ENCODE measurements at regions not wholly inside any gene's neighbourhood (a gene's known extent, or its start where the extent isn't known, plus 50 kb on each side); places are given as distances from the start of the nearest gene placed in this dataset.
"Not testable (repeated sequence)": the region's sequence is repeated elsewhere in the genome, so short reads cannot be mapped to it uniquely, and the experiment has no call there.

GRCh38 chr1:58950897-58951296 lies 167.1 kb upstream of the JUN start:
- intact Hi-C loops (cut with micrococcal nuclease): no loop called here
- H3K9me3 Mint-ChIP-seq: peaks cover 12% of the 10 kb centered on the region
- H3K4me1 Mint-ChIP-seq (ENCODE audit: low read depth): peaks cover 53% of the 10 kb centered on the region
- H3K27me3 Mint-ChIP-seq: peaks cover 2% of the 10 kb centered on the region
- no peak overlapping the region for H3K27ac Mint-ChIP-seq
- H3K4me3 Mint-ChIP-seq: no peak overlapping the region
- H3K36me3 Mint-ChIP-seq (ENCODE audit: low read depth): no peaks in the 10 kb centered on the region

GRCh38 chr1:58953951-58954350 lies 170.1 kb upstream of the JUN start:
- H3K36me3 Mint-ChIP-seq (ENCODE audit: low read depth); H3K9me3 Mint-ChIP-seq; H3K4me3 Mint-ChIP-seq; intact Hi-C loops (cut with micrococcal nuclease); H3K27me3 Mint-ChIP-seq: not testable (repeated sequence)
- Mint-ChIP-seq H3K4me1 (ENCODE audit: low read depth) (peaks cover 41% of the 10 kb centered on the region), H3K27ac (peak overlapping the region; percentile 45)

- intact Hi-C loops (cut with micrococcal nuclease); H3K36me3 Mint-ChIP-seq (ENCODE audit: low read depth); H3K4me3 Mint-ChIP-seq; H3K27ac Mint-ChIP-seq; H3K27me3 Mint-ChIP-seq; H3K9me3 Mint-ChIP-seq: not testable (repeated sequence)
- peaks cover 50% of the 10 kb centered on the region for H3K4me1 Mint-ChIP-seq (ENCODE audit: low read depth)
Measured at GRCh38 chr1:58963287-58963686, 179.4 kb upstream of the JUN start.

DNA sequence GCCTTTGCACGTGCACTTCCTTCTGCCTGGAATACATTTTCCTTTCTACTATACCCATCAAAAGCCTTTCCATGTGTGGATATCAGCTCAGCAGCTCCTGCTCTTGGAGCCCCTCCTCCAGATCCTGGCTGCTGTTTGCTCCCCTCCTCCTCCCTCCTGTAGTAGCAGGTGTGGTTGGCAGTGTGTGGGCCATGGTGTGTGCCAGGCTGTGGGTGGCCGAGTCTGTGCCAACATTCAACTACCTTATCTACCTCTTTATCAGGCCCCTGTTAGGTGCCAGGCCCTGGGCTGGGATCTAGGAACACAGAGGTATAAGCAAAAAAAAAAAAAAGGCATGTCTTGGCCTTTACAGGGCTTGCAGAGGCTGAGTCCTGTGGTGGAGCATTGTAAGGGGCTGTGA lies 180.6 kb upstream of the JUN start:
- Mint-ChIP-seq H3K9me3 (no peaks in the 10 kb centered on the region), H3K27ac (peak overlapping the region; percentile 20)
- intact Hi-C loops (cut with micrococcal nuclease): no loop called here

GRCh38 chr1:58964880-58965279 lies 181.0 kb upstream of the JUN start:
- Mint-ChIP-seq H3K36me3 (ENCODE audit: low read depth) (no peaks in the 10 kb centered on the region), H3K9me3 (no peaks in the 10 kb centered on the region), H3K4me1 (ENCODE audit: low read depth) (peaks cover 53% of the 10 kb centered on the region), H3K4me3 (no peak overlapping the region), H3K27ac (no peak overlapping the region), H3K27me3 (no peaks in the 10 kb centered on the region)
- intact Hi-C loops (cut with micrococcal nuclease): no loop called here

More for the DNA sequence above, 180.6 kb upstream of the JUN start:
- Mint-ChIP-seq H3K4me3 (no peak overlapping the region), H3K27me3 (no peaks in the 10 kb centered on the region), H3K4me1 (ENCODE audit: low read depth) (peaks cover 53% of the 10 kb centered on the region), H3K36me3 (ENCODE audit: low read depth) (no peaks in the 10 kb centered on the region)

DNA sequence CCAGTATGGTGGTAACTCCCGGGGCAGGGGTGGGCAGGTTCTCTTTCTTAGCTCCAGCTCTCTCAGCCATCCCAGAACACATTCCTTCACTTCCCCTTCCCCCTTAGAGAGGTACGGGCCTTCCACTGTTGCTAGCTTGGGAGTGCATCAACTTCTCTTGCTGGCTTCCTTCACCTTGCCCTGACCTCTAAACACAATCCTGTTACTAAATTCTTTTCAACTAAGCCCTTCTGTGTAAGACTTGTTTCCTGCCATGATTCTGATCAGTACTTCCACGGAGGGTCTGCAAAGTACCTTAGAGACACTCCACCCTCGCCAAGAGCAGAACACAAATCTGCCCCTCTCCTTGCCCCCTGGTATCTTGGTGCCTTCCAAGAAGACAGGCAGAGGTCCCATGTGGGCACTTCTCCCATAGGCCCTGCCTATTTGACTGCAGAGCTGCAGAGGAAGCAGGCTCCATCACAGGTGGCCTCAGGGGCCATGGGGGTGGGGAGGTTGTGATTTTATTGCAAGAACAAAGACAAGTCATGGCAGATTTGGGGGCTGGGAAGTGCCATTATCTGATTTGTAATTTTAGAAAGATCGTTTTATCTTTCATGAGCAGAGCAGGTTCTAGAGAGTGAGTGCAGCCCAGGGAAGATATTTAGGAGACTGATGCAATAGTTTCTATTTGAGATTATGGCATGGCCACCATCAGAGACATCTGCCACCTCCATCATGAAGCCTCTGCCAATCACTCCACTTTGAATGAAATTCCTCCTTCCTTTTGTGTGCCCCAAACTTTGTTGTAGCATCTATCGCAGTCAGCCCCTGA lies 182.5 kb upstream of the JUN start:
- H3K27me3 Mint-ChIP-seq: no peaks in the 10 kb centered on the region
- H3K4me3 Mint-ChIP-seq: no peak overlapping the region
- peaks cover 46% of the 10 kb centered on the region for H3K4me1 Mint-ChIP-seq (ENCODE audit: low read depth)
- intact Hi-C loops (cut with micrococcal nuclease): no loop called here
- no peaks in the 10 kb centered on the region for H3K36me3 Mint-ChIP-seq (ENCODE audit: low read depth)
- peak overlapping the region; percentile 39 for H3K27ac Mint-ChIP-seq
- H3K9me3 Mint-ChIP-seq: no peaks in the 10 kb centered on the region

- peaks cover 50% of the 10 kb centered on the region for H3K4me1 Mint-ChIP-seq (ENCODE audit: low read depth)
- peaks cover 5% of the 10 kb centered on the region for H3K27me3 Mint-ChIP-seq
- H3K4me3 Mint-ChIP-seq: no peak overlapping the region
- H3K9me3 Mint-ChIP-seq: no peaks in the 10 kb centered on the region
- intact Hi-C loops (cut with micrococcal nuclease): no loop called here
- no peak overlapping the region for H3K27ac Mint-ChIP-seq
- no peaks in the 10 kb centered on the region for H3K36me3 Mint-ChIP-seq (ENCODE audit: low read depth)
Measured at GRCh38 chr1:58966917-58967740, 183.3 kb upstream of the JUN start.

- Mint-ChIP-seq H3K36me3 (ENCODE audit: low read depth) (no peaks in the 10 kb centered on the region), H3K9me3 (no peaks in the 10 kb centered on the region), H3K4me3 (no peak overlapping the region), H3K27ac (peak overlapping the region; percentile 54), H3K27me3 (peaks cover 5% of the 10 kb centered on the region), H3K4me1 (ENCODE audit: low read depth) (peaks cover 60% of the 10 kb centered on the region)
- intact Hi-C loops (cut with micrococcal nuclease): no loop called here
Measured at GRCh38 chr1:58968360-58968952, 184.6 kb upstream of the JUN start.

- H3K9me3 Mint-ChIP-seq; H3K27ac Mint-ChIP-seq; intact Hi-C loops (cut with micrococcal nuclease): not testable (repeated sequence)
Measured at GRCh38 chr1:58969176-58969575, 185.3 kb upstream of the JUN start.

GRCh38 chr1:58971629-58972140 lies 187.8 kb upstream of the JUN start:
- Mint-ChIP-seq H3K4me3 (no peak overlapping the region), H3K9me3 (no peaks in the 10 kb centered on the region), H3K27ac (no peak overlapping the region)

More at GRCh38 chr1:58969176-58969575, 185.3 kb upstream of the JUN start:
- H3K27me3 Mint-ChIP-seq; H3K4me3 Mint-ChIP-seq; H3K36me3 Mint-ChIP-seq (ENCODE audit: low read depth): not testable (repeated sequence)
- peaks cover 61% of the 10 kb centered on the region for H3K4me1 Mint-ChIP-seq (ENCODE audit: low read depth)

DNA sequence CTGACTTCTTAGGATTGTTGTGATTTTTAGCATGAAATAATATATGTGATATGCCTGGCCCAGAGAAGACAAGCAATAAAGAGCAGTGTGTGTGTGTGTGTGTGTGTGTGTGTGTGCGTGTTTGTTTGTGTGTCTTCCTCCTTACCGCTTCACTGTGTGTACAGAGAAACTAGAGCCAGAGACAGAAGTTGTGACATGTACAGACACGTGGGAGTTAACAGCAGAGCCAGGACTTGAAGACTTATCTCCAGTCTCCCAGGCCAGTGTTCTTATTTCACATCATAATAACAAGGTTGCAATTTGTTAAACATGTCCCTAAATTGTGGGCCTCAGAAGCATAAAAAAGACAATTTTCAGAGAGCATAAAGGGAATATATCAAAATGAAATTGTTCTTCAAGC lies 192.0 kb upstream of the JUN start:
- intact Hi-C loops (cut with micrococcal nuclease): loop anchor here (5.0 to 10.0 kb wide), 2 partner anchors 36 to 51 kb away; no protein-coding TSS in a partner anchor
- no peak overlapping the region for H3K4me3 Mint-ChIP-seq
- no peaks in the 10 kb centered on the region for H3K36me3 Mint-ChIP-seq (ENCODE audit: low read depth)
- peak overlapping the region; percentile 48 for H3K27ac Mint-ChIP-seq
- peaks cover 5% of the 10 kb centered on the region for H3K27me3 Mint-ChIP-seq
- no peaks in the 10 kb centered on the region for H3K9me3 Mint-ChIP-seq
- H3K4me1 Mint-ChIP-seq (ENCODE audit: low read depth): peaks cover 82% of the 10 kb centered on the region

More at GRCh38 chr1:58971629-58972140, 187.8 kb upstream of the JUN start:
- intact Hi-C loops (cut with micrococcal nuclease): loop anchor here (10.0 kb wide), 1 partner anchor 47 kb away; no protein-coding TSS in a partner anchor
- Mint-ChIP-seq H3K36me3 (ENCODE audit: low read depth) (no peaks in the 10 kb centered on the region), H3K4me1 (ENCODE audit: low read depth) (peaks cover 56% of the 10 kb centered on the region), H3K27me3 (peaks cover 5% of the 10 kb centered on the region)

DNA sequence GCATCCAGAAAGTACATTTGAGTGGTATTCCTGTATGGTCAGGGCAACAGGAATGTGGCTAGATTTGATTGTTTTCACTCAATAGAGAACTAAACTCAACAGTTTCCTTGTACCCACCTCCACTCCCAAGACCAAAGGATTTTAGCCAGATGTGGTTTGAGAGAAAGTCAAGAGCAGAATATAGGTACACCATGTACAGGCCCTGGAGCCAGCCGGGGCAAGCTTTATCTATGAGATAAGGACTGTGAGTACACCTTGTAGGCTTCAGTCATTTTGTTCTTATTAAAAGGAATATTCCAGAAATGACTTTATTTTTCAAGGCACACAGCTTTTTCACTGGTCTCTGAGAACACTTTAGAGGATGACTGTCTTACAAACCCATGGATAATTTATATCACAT lies 192.4 kb upstream of the JUN start:
- intact Hi-C loops (cut with micrococcal nuclease): loop anchor here (5.0 to 10.0 kb wide), 2 partner anchors 36 to 51 kb away; no protein-coding TSS in a partner anchor
- H3K4me3 Mint-ChIP-seq: no peak overlapping the region
- peaks cover 86% of the 10 kb centered on the region for H3K4me1 Mint-ChIP-seq (ENCODE audit: low read depth)
- H3K27me3 Mint-ChIP-seq: peaks cover 5% of the 10 kb centered on the region
- H3K27ac Mint-ChIP-seq: peak overlapping the region; percentile 48
- no peaks in the 10 kb centered on the region for H3K36me3 Mint-ChIP-seq (ENCODE audit: low read depth)
- no peaks in the 10 kb centered on the region for H3K9me3 Mint-ChIP-seq

DNA sequence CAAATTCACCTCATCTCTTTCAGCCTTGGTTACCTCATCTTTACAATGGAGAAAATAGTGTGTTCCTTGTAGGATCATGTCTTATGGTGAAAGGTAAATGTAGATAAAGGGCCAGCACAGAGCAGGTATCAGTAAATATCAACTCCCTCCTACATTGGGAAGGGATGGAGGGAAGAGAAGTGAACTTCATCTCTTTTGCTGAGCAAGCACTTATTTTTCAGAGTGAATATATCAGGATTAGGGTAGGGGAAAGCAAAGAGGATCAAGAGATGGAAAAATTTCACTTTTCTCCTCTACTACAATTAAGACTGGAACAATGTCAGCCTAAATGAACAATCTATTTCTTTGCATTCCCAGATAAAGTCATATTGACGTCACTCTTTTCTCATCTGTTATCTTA lies 193.8 kb upstream of the JUN start:
- no peaks in the 10 kb centered on the region for H3K9me3 Mint-ChIP-seq
- H3K36me3 Mint-ChIP-seq (ENCODE audit: low read depth): no peaks in the 10 kb centered on the region
- H3K27ac Mint-ChIP-seq: peak overlapping the region; percentile 92
- H3K27me3 Mint-ChIP-seq: no peaks in the 10 kb centered on the region
- no peak overlapping the region for H3K4me3 Mint-ChIP-seq
- intact Hi-C loops (cut with micrococcal nuclease): loop anchor here (5.0 to 10.0 kb wide), 2 partner anchors 35 to 53 kb away; no protein-coding TSS in a partner anchor
- H3K4me1 Mint-ChIP-seq (ENCODE audit: low read depth): peaks cover 90% of the 10 kb centered on the region

Data from dendritic cell treated with granulocyte-macrophage colony-stimulating factor and Interleukin-4, amounts not matched to agents 40 ng/mL and 50 ng/mL, for 4 days (primary cell).